ENCODE measurements at regions not wholly inside any gene's neighbourhood (a gene's known extent, or its start where the extent isn't known, plus 50 kb on each side); places are given as distances from the start of the nearest gene placed in this dataset.

DNA sequence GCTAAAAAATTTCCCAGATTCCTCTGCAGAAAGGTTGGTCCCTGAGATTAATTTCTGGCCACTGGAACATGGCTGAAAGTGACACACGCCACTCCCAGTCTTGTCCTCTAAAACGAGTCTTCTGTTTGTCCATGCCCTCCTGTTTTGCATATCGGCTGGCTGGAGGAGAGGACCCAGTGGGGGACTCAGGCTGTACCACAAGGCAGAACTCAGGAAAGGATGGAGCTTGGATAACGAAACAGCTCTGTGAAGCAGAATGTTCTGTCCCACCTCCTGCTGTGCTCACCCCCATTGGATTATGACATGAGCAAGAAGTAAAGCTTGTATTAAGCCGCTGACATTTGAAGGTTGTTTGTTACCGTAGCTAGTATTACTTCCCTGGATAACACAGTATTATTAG is 856.2 kb downstream of the BCL11B start:
- TF ChIP-seq, protein P1, sequence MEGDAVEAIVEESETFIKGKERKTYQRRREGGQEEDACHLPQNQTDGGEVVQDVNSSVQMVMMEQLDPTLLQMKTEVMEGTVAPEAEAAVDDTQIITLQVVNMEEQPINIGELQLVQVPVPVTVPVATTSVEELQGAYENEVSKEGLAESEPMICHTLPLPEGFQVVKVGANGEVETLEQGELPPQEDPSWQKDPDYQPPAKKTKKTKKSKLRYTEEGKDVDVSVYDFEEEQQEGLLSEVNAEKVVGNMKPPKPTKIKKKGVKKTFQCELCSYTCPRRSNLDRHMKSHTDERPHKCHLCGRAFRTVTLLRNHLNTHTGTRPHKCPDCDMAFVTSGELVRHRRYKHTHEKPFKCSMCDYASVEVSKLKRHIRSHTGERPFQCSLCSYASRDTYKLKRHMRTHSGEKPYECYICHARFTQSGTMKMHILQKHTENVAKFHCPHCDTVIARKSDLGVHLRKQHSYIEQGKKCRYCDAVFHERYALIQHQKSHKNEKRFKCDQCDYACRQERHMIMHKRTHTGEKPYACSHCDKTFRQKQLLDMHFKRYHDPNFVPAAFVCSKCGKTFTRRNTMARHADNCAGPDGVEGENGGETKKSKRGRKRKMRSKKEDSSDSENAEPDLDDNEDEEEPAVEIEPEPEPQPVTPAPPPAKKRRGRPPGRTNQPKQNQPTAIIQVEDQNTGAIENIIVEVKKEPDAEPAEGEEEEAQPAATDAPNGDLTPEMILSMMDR (conservative IDR thresholded peaks at IDR 0.05; ENCODE audit: low read depth, low read length), result no peak
- TF ChIP-seq RFX5 (IDR thresholded peaks at IDR 0.05; ENCODE audit: low read depth, low read length), result no peak
- no peak for TF ChIP-seq RAD21 (IDR thresholded peaks at IDR 0.05; ENCODE audit: low read length)
- TF ChIP-seq, protein P2, sequence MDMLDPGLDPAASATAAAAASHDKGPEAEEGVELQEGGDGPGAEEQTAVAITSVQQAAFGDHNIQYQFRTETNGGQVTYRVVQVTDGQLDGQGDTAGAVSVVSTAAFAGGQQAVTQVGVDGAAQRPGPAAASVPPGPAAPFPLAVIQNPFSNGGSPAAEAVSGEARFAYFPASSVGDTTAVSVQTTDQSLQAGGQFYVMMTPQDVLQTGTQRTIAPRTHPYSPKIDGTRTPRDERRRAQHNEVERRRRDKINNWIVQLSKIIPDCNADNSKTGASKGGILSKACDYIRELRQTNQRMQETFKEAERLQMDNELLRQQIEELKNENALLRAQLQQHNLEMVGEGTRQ (IDR thresholded peaks at IDR 0.05; ENCODE audit: low read depth, low read length), result no peak
- no peak for TF ChIP-seq CEBPB (IDR thresholded peaks at IDR 0.05; ENCODE audit: low read depth, low read length)
- TF ChIP-seq MAZ (IDR thresholded peaks at IDR 0.05; ENCODE audit: borderline replicate concordance, low read depth, low read length), result no peak
- no peak for TF ChIP-seq POLR2A (IDR thresholded peaks at IDR 0.05; ENCODE audit: low read depth, low read length)
- no peak for TF ChIP-seq NFE2L2 (IDR thresholded peaks at IDR 0.05; ENCODE audit: low read depth, low read length)
- TF ChIP-seq MAFK (IDR thresholded peaks at IDR 0.05; ENCODE audit: low read depth, low read length), result no peak
- TF ChIP-seq SMC3 (IDR thresholded peaks at IDR 0.05; ENCODE audit: low read depth, low read length), result no peak
- TF ChIP-seq BHLHE40 (IDR thresholded peaks at IDR 0.05; ENCODE audit: low read depth, low read length), result no peak
- TF ChIP-seq FOS (IDR thresholded peaks at IDR 0.05; ENCODE audit: low read depth, low read length), result no peak

Data from IMR-90 (cell line).